Activated CD4-positive, alpha-beta T cell treated with anti-CD3 and anti-CD28 coated beads, Interleukin-2, Interleukin-6, amounts not matched to agents 100 ng/mL and 50 ng/mL, durations not matched to agents 16 hours and 8 hours (primary cell): ENCODE measurements at regions not wholly inside any gene's neighbourhood (a gene's known extent, or its start where the extent isn't known, plus 50 kb on each side); places are given as distances from the start of the nearest gene placed in this dataset.
"Not testable (repeated sequence)": the region's sequence is repeated elsewhere in the genome, so short reads cannot be mapped to it uniquely, and the experiment has no call there.

Source experiments
- DNase-seq: peaks from one replicate; pipeline ENCODE4 v3.0.0-alpha.2; 2020

DNA sequence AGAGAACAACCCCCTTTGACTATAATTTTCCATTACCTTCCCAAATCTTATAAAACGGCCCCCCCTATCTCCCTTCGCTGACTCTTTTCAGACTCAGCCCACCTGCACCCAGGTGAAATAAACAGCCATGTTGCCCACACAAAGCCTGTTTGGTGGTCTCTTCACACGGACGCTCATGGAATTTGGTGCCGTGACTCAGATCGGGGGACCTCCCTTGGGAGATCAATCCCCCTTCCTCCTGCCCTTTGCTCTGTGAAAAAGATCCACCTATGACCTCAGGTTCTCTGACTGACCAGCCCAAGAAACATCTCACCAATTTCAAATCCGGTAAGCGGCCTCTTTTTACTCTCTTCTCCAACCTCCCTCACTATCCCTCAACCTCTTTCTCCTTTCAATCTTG is 146.8 kb upstream of the TRIB2 start:
- DNase-seq, result not testable (repeated sequence)

DNA sequence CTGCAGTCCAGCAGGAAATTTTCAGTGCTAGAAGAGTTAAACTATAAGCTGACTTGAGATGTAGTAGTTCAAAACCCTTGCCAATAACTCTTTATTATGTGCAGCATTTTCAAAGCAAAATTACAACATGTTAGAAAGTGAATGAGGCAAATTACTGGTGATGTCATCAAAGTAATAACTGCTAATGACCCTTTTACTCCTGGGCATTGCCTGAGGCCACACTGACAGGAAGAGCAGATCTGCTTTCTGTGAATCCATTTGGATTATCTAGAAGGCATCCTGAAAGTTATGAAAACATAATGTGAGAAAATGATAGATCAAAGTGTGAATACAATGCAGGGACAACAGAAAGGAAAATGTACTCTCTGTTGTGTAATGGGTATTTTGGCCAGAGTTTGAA is 139.6 kb upstream of the TRIB2 start:
- DNase-seq, result no peak

- no peak for DNase-seq
These were observed 139.0 kb upstream of the TRIB2 start for GRCh38 chr2:12577567-12578253.

DNA sequence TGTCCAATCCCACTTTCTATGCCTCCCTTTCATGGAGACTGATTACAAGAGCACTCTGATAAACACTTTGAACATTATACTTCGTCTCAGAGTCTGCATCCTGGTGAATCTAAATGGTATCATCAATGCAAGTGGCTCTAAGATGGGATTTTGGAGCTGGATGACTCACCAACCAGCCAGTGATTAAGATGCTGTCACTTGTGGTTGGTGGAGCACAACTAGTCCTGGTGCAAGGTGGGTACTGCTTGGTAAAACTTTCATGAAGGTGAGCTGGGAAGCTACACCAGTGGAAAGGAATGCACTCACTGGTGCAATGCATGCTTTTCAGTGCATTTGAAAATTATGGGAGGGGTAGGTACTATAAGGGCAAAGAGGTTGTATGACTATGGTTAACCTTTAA is 137.7 kb upstream of the TRIB2 start:
- no peak for DNase-seq

DNA sequence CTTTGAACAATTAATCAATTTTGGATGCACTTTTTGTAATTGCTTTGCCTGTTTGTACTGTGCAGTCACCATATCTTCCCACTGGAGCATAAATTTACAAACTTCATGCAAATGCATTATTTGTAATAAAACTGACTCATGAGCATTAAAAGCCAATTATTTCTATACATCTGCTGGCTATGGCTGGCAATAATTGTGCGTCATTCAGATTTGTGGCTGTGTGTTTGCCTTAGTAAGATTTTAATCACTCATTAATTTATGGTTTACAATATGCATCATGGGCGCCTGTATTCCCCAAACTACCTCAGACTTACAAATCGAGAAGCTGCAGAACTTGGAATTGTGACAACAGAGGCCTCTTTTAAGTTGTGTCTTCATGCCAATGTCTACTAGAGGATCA is 132.4 kb upstream of the TRIB2 start:
- no peak for DNase-seq

DNA sequence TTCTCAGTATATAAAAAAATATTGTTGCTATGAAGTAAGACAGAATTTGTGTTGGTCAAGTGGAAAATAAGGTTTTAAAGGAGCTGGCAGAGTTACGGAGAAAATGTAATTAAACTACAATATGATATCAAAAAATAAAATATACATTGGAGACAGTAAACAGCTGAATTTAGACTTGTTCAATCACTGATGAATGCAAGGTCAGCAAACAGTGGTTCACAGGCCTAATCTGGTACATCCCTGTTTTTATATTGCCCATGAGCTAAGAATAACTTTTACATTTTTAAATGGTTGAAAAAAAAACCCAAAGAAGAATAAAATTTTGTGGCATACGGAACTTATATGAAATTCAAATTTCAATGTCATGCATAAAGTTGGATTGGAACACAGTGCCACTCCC is 131.0 kb upstream of the TRIB2 start:
- DNase-seq, result no peak

GRCh38 chr2:12587228-12587627 is 129.5 kb upstream of the TRIB2 start:
- no peak for DNase-seq

DNA sequence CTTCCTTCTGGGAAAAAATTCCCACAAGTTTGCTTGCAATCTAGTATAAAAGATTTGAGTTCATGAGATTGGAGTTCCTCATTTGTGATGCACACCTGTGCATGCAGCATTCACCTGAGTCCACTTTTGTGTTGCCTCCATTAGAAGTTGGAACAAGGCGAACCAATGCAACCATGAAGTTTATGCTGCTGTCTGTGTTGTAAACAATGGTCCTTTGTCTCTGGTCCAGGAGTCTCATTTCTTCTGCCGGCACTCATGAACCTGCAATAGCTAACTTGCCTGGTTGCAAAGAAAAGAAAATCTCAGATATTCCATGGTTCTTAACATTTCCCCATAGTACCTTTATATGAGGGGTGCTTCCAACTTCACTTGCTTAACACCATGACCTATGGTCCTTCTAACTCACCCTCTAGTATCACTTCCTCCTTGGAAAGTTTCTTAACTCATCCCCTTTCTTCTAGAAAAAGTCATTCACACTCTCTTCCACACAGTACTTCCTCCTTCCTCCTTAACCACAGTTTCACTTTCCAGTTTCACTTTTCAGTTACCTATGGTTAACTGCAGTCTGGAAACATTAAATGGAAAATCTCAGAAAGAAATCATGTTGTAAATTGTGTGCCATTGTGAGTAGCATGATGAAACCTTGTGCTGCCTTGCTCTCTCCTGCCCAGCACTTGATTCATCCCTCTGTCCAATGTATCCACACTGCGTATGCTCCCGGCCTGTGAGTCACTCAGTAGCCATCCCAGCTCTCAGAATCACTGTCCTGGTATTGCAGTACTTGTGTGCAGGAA is 128.8 kb upstream of the TRIB2 start:
- peak; percentile 20 for DNase-seq

DNA sequence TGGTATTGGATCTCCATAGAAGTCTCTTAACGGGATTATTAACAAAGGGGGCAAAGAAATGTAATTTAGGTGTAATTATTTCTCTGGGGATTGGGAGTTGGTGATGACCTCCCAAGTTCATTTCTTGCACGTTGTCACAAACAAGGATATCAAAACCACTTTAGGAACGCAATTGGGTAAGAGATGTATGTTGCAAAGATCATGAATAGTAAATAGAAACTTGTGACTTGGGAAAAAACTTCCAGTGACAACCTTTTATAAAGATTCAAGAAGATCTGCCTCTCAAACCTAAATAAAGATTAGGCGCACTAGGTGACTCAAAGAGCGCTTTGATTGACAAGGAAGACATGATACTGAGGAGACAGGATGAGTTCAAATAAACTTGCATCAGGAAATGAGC is 127.8 kb upstream of the TRIB2 start:
- no peak for DNase-seq

DNA sequence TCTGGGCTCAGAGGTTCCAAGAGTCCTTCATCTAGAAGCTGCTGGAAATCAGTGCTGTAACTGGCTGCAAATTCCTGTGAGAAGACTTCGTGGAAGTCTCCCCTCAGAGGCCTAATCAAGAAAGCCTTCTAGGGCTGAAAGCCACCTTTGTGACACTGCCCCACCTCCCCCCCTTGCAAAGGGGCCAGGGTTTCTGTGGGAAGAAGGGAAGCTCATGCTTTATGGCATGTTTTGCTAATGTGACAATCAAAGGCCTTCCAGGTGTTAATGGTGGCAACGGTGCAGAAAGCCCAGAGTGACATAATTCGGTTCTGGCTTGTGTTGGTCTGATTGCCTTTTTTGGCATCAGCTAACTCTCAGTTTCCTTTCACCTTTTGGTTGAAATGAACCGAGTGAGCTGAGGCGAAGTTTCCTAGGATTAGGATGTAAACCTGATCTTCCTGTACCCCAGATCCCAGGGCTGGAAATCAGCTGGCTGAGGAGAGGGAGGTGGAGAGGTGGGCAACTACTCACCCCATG is 126.9 kb upstream of the TRIB2 start:
- no peak for DNase-seq

DNA sequence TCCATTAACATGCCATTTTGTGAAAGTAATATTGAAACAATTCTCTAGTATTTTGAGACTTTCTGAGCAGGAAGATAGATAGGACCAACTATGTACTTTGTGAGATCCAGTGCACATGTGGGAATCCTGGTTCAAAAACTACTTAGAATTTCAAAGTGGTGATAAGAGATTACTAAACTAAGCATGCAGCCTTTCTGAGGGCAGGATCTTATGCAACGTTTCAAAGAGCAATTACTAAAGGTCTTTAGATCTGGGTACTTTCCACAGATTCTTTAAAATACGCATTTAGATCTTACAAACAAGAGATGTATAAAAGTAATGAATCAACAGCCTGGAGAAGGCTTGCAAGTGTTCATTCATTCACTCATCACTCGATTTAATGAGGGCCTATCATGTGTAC is 124.4 kb upstream of the TRIB2 start:
- no peak for DNase-seq

- no peak for DNase-seq
These were observed 122.1 kb upstream of the TRIB2 start for GRCh38 chr2:12594590-12594989.

- DNase-seq, result no peak
These were observed 120.0 kb upstream of the TRIB2 start for GRCh38 chr2:12596771-12597170.

DNA sequence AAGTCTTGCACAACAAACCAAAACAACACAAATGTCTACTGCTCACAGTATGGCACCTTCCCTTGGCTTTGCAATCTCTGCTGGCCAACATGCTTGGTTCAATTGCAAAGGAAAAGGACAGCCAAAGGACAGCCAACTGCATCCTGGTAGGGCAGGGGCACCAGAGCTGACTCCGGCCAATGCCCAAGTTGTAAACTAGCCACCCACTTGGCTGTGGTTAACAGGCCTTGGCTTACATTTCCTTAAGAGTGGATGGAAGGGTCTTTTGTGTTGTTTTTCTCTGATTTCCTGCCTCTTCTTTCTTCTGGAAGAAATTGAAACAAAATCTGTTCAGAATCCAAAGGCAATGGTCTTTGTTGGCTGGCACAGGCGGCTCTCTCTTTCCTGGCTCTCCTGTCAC is 119.1 kb upstream of the TRIB2 start:
- DNase-seq, result no peak

- DNase-seq, result no peak
These were observed 114.1 kb upstream of the TRIB2 start for GRCh38 chr2:12602661-12603060.

GRCh38 chr2:12603781-12604295 is 112.9 kb upstream of the TRIB2 start:
- no peak for DNase-seq

GRCh38 chr2:12604341-12604740 is 112.4 kb upstream of the TRIB2 start:
- DNase-seq, result no peak

DNA sequence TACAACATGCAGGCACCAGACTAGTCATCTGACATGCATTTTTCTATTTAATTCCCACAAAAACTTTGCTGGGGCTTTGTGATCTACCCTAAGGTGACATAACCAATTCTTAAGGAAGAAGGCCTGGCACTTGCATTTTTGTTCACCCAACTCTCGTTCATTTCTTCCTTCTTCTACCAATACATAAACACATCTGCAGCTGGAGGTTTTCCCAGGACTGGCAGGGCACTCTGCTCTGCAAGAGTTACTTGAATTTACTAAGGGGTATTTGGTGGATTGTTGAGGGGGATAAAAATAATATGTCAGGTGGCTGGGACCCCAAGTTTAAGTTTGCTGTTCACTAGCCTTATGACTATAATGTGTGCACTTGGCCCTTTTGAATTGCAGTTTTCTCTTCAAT is 111.4 kb upstream of the TRIB2 start:
- DNase-seq, result no peak

- no peak for DNase-seq
These were observed 110.8 kb upstream of the TRIB2 start for GRCh38 chr2:12605936-12606335.

DNA sequence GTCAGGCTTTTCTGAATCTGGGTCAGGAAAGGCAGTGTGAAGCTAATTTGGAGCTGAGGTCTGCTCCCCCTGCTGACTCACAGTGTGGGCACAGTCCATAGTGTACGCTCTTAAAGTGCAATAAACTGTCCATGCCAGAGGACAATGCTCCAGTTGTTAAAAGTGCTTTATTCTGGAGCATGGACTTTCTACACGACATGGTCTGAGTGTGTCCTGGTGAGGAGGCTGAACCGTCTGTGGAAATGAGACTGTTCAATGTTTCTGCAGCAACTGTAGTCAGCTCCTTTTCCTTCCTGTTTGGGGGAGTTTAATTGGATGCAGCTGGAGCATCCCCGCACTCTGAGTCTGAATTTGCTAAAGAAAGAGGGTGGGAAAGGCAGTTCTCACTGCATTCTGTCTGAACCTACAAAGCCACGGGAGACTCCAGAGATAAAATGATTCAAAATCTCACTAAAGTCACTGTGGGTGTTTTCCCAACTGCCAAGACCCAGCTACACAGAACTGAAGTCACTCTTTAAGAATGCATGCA is 110.2 kb upstream of the TRIB2 start:
- DNase-seq, result no peak

GRCh38 chr2:12607971-12608370 is 108.8 kb upstream of the TRIB2 start:
- peak; percentile 49 for DNase-seq

- no peak for DNase-seq
These were observed 106.4 kb upstream of the TRIB2 start for GRCh38 chr2:12610314-12610713.

- no peak for DNase-seq
These were observed 104.6 kb upstream of the TRIB2 start for GRCh38 chr2:12612168-12612567.

- DNase-seq, result no peak
These were observed 104.1 kb upstream of the TRIB2 start for GRCh38 chr2:12612671-12613070.
